ENCODE measurements at regions not wholly inside any gene's neighbourhood (a gene's known extent, or its start where the extent isn't known, plus 50 kb on each side); places are given as distances from the start of the nearest gene placed in this dataset.

DNA sequence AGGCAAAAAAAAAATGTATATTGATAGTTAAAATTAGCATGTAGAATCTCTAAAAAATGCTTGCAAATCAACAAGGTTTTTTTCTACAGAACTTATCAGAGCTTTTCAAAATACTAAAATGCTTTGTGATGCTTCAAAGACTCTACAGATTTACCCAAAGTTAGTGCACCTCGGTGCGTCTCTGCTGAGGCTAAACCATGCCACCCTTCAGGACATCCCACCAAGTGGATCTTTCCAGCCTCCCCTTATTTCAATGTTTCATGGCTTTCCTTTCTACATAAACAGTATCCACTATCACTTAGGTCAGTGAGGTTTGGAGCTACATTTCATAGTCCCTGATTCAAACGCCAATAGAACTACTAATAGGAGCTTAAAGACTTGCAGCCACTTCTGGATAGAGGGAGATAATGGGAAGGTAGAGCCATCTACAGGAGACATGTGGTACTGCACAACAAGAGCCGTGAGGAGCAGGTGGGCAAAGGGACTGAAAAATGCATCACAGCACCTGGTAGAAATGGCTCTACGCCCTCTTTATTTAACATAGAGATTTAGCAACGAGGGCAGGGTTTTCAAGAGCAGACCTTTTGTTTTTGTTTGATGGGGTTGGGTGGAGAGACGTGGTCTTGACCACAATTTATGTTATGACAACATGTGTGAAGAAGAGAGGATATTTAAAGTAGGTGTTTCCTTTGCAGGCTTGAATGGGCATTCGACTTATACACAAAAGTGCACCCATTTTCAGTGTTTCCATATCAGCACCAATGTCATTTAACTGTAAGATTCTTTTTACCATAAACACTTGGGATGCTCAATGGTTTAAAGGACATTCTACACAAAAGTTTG is 56.1 kb upstream of the SLC35G4 start:
- no peak overlapping the region for H3K9ac ChIP-seq (ENCODE audit: insufficient read depth in 1 of 2, low read length in 2 of 2)
- peaks cover 0 to 2% (median 0%) of the 10 kb centered on the region in 5 donors for H3K4me1 ChIP-seq (ENCODE audit: control insufficient read depth in 5 of 5, insufficient read depth in 5 of 5, low read length in 5 of 5)
- TF ChIP-seq, protein P1, sequence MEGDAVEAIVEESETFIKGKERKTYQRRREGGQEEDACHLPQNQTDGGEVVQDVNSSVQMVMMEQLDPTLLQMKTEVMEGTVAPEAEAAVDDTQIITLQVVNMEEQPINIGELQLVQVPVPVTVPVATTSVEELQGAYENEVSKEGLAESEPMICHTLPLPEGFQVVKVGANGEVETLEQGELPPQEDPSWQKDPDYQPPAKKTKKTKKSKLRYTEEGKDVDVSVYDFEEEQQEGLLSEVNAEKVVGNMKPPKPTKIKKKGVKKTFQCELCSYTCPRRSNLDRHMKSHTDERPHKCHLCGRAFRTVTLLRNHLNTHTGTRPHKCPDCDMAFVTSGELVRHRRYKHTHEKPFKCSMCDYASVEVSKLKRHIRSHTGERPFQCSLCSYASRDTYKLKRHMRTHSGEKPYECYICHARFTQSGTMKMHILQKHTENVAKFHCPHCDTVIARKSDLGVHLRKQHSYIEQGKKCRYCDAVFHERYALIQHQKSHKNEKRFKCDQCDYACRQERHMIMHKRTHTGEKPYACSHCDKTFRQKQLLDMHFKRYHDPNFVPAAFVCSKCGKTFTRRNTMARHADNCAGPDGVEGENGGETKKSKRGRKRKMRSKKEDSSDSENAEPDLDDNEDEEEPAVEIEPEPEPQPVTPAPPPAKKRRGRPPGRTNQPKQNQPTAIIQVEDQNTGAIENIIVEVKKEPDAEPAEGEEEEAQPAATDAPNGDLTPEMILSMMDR (IDR thresholded peaks at IDR 0.05; ENCODE audit: control extremely low read depth, extremely low read depth), result peak; percentile 75
- no peaks in the 10 kb centered on the region for H3K9me3 ChIP-seq (ENCODE audit: control insufficient read depth in 4 of 4, insufficient read depth in 3 of 4, low read length in 3 of 4)
- DNase-seq, result peak; percentile 59 to 81 (median 72)
- H3K4me3 ChIP-seq, result no peak overlapping the region
- 27 to 31% methylated on average over 8 of the region's 8 CpGs for WGBS, 2 donors
- H3K36me3 ChIP-seq (ENCODE audit: control insufficient read depth in 4 of 4, insufficient read depth in 4 of 4, low read length in 4 of 4), result no peaks in the 10 kb centered on the region
- ATAC-seq (ENCODE audit: insufficient read depth, low FRiP score), result peak; percentile 75
- peaks cover 0 to 2% (median 0%) of the 10 kb centered on the region in 3 donors for H3K27me3 ChIP-seq (ENCODE audit: control insufficient read depth in 3 of 3, insufficient read depth in 3 of 3, low read length in 2 of 3)
- H3K27ac ChIP-seq (ENCODE audit: low read depth in 1 of 2, low read length in 1 of 2), result no peak overlapping the region

DNA sequence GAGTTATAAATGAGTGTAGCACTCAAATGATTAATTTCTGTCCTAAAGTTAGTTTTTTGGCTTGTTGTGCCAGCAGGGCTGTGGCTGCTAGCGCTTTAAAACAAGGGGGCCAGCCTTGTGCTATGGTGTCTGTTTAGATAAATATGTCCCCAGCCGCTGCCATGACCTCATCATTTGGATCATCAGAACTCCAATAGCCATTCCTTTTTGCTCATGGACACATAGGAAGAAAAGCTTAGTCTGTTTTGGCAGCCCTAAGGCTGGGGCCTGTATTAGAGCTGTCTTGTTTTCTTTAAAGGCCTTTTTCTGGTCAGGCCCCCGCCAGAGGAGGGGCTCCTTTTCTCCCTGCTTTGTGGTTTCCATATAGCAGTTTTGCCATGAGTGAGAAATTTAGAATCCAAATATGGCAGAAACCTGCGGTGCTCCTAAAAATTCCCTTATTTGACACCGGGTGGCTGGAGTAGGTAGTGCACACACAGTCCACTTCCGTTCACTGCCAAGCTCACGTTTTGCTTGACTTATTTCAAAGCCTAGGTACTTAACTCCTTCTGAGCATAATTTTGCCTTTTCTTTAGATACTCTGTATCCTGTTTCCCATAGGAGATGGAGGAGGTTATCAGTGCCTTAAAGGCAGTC is 60.4 kb upstream of the SLC35G4 start:
- WGBS, 2 donors, result 75 to 89% methylated on average over 7 of the region's 7 CpGs
- TF ChIP-seq, protein P1 (IDR thresholded peaks at IDR 0.05; ENCODE audit: control extremely low read depth, extremely low read depth), result no peak
- Histone ChIP-seq H3K27ac (ENCODE audit: low read depth in 1 of 2, low read length in 1 of 2) (no peak overlapping the region), H3K4me1 (ENCODE audit: control insufficient read depth in 5 of 5, insufficient read depth in 5 of 5, low read length in 5 of 5) (peaks cover 0 to 5% (median 0%) of the 10 kb centered on the region in 5 donors), H3K9me3 (ENCODE audit: control insufficient read depth in 4 of 4, insufficient read depth in 3 of 4, low read length in 3 of 4) (peaks cover 0 to 8% (median 3%) of the 10 kb centered on the region in 4 donors), H3K9ac (ENCODE audit: insufficient read depth in 1 of 2, low read length in 2 of 2) (no peak overlapping the region), H3K36me3 (ENCODE audit: control insufficient read depth in 4 of 4, insufficient read depth in 4 of 4, low read length in 4 of 4) (no peaks in the 10 kb centered on the region), H3K4me3 (no peak overlapping the region), H3K27me3 (ENCODE audit: control insufficient read depth in 3 of 3, insufficient read depth in 3 of 3, low read length in 2 of 3) (no peaks in the 10 kb centered on the region)
- DNase-seq (peak in 2 of 3 donors; percentile 35 to 53), ATAC-seq (ENCODE audit: insufficient read depth, low FRiP score) (no peak)

DNA sequence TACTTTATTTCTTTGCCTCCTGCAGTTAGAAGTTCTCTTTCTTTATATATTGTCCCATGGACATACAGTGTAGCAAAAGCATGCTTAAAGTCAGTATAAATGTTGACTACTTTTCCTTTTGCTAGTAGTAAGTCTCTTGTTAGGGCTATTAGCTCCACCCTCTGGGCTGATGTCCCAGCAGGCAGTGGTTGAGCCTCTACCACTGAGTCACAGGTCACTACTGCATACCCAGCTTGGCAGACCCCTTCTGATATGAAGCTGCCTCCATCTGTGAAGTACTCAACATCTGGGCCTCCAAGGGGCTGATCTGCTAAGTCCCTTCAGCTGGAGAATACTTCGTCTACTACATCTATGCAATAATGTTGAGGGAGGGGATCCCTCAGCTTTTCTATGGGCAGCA is 61.0 kb upstream of the SLC35G4 start:
- ATAC-seq (ENCODE audit: insufficient read depth, low FRiP score), result no peak
- 82 to 86% methylated on average over 1 of the region's 1 CpG for WGBS, 2 donors

More for the DNA sequence above, 61.0 kb upstream of the SLC35G4 start:
- Histone ChIP-seq H3K9ac (ENCODE audit: insufficient read depth in 1 of 2, low read length in 2 of 2) (no peak overlapping the region), H3K27me3 (ENCODE audit: control insufficient read depth in 3 of 3, insufficient read depth in 3 of 3, low read length in 2 of 3) (no peaks in the 10 kb centered on the region), H3K4me3 (no peak overlapping the region), H3K4me1 (ENCODE audit: control insufficient read depth in 5 of 5, insufficient read depth in 5 of 5, low read length in 5 of 5) (peaks cover 0 to 5% (median 0%) of the 10 kb centered on the region in 5 donors), H3K9me3 (ENCODE audit: control insufficient read depth in 4 of 4, insufficient read depth in 3 of 4, low read length in 3 of 4) (peaks cover 0 to 9% (median 3%) of the 10 kb centered on the region in 4 donors), H3K27ac (ENCODE audit: low read depth in 1 of 2, low read length in 1 of 2) (no peak overlapping the region), H3K36me3 (ENCODE audit: control insufficient read depth in 4 of 4, insufficient read depth in 4 of 4, low read length in 4 of 4) (no peaks in the 10 kb centered on the region)
- TF ChIP-seq, protein P1 (IDR thresholded peaks at IDR 0.05; ENCODE audit: control extremely low read depth, extremely low read depth), result no peak
- peak in 1 of 3 donors; percentile 29 for DNase-seq
